Progenitor cell of endocrine pancreas (in vitro differentiated cells): ENCODE measurements at regions not wholly inside any gene's neighbourhood (a gene's known extent, or its start where the extent isn't known, plus 50 kb on each side); places are given as distances from the start of the nearest gene placed in this dataset.

ENCODE experiments used
- DNase-seq: peaks from one replicate; pipeline ENCODE4 v3.0.0; 2021; ENCODE audit warnings: low spot score; ENCODE audit not compliant: unreplicated experiment
- H3K27ac Mint-ChIP-seq: 2 replicates; pipeline ENCODE4 v1.8.0; 2021; ENCODE audit warnings: mild to moderate bottlenecking, moderate library complexity, mixed read lengths
- H3K27me3 Mint-ChIP-seq: 2 replicates; pipeline ENCODE4 v1.8.0; 2021; ENCODE audit warnings: mixed read lengths
- H3K36me3 Mint-ChIP-seq: 2 replicates; pipeline ENCODE4 v1.8.0; 2022; ENCODE audit warnings: mixed read lengths; ENCODE audit not compliant: insufficient read depth
- H3K4me1 Mint-ChIP-seq: 2 replicates; pipeline ENCODE4 v1.8.0; 2021; ENCODE audit warnings: low read depth, mixed read lengths
- H3K4me3 Mint-ChIP-seq: 2 replicates; pipeline ENCODE4 v1.8.0; 2021; ENCODE audit warnings: low read depth, mild to moderate bottlenecking, moderate library complexity, mixed read lengths
- H3K9me3 Mint-ChIP-seq: 2 replicates; pipeline ENCODE4 v1.8.0; 2021; ENCODE audit warnings: low read depth, mixed read lengths
- CTCF ChIP-seq: fragments of 200-600 bp; sonication (generic); IDR thresholded peaks from one replicate; pipeline ENCODE4 v1.5.0; 2021; ENCODE audit warnings: antibody characterized with exemption, mild to moderate bottlenecking; ENCODE audit not compliant: unreplicated experiment

DNA sequence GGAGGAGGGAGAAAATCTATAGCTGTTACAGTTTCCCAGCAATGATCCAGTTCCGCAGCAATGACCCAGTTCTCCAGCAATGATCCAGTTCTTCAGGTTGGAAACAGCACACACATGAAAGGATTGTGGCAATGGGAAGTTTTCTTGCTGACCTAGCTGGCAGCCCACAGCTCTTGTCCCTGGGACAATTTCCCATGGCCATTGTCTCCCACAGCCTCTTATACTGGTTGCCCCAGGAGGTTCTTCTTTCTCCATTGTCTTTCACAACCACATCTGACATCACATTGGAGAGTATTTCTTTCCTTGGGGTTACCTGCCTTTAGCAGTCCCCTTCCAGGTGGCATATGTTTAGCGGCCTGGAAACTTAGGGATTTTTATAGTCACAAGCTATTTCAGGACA is 209.8 kb upstream of the PLEKHG7 start:
- peaks cover 15% of the 10 kb centered on the region for H3K9me3 Mint-ChIP-seq
- H3K27me3 Mint-ChIP-seq: no peaks in the 10 kb centered on the region
- no peaks in the 10 kb centered on the region for H3K4me1 Mint-ChIP-seq
- no peak for TF ChIP-seq CTCF
- peaks cover 3% of the 10 kb centered on the region for H3K36me3 Mint-ChIP-seq
- H3K27ac Mint-ChIP-seq: no peak overlapping the region
- no peak overlapping the region for H3K4me3 Mint-ChIP-seq
- no peak for DNase-seq

- no peaks in the 10 kb centered on the region for H3K27me3 Mint-ChIP-seq
- H3K9me3 Mint-ChIP-seq: peaks cover 15% of the 10 kb centered on the region
- TF ChIP-seq CTCF: no peak
- H3K27ac Mint-ChIP-seq: no peak overlapping the region
- peaks cover under 1% of the 10 kb centered on the region for H3K4me1 Mint-ChIP-seq
- DNase-seq: no peak
- H3K4me3 Mint-ChIP-seq: no peak overlapping the region
- peaks cover 3% of the 10 kb centered on the region for H3K36me3 Mint-ChIP-seq
Measured at GRCh38 chr12:92492291-92492690, 210.5 kb upstream of the PLEKHG7 start.

- H3K9me3 Mint-ChIP-seq: peaks cover 15% of the 10 kb centered on the region
- H3K4me1 Mint-ChIP-seq: peaks cover 19% of the 10 kb centered on the region
- H3K36me3 Mint-ChIP-seq: peaks cover 3% of the 10 kb centered on the region
- H3K4me3 Mint-ChIP-seq: no peak overlapping the region
- no peak for DNase-seq
- no peak for TF ChIP-seq CTCF
- no peak overlapping the region for H3K27ac Mint-ChIP-seq
- H3K27me3 Mint-ChIP-seq: no peaks in the 10 kb centered on the region
Measured at GRCh38 chr12:92489781-92490180, 213.0 kb upstream of the PLEKHG7 start.

- no peak for TF ChIP-seq CTCF
- Mint-ChIP-seq H3K27ac (no peak overlapping the region), H3K9me3 (peaks cover 15% of the 10 kb centered on the region), H3K4me3 (no peak overlapping the region), H3K27me3 (no peaks in the 10 kb centered on the region), H3K4me1 (peaks cover 19% of the 10 kb centered on the region), H3K36me3 (peaks cover 3% of the 10 kb centered on the region)
- DNase-seq: no peak
Measured at GRCh38 chr12:92488735-92489134, 214.1 kb upstream of the PLEKHG7 start.

DNA sequence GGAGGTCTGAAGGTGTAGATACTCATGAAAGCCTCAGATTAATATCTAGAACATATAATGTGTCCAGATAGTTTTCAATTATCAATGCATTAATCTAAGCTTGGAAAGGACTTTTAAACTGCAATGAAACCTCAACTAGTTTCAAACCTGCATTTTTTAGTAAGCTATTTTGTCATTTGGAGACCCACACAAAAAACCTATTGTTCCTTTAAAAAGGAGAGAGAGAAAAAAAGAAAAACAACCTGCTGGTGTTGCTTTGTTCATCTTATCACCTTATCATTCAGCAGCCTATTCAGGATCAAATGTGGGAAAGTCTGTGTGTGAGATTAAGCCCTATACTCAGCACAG is 215.7 kb upstream of the PLEKHG7 start:
- H3K9me3 Mint-ChIP-seq: peaks cover 14% of the 10 kb centered on the region
- H3K27ac Mint-ChIP-seq: peak overlapping the region; percentile 64
- no peak overlapping the region for H3K4me3 Mint-ChIP-seq
- peaks cover 3% of the 10 kb centered on the region for H3K36me3 Mint-ChIP-seq
- no peak for TF ChIP-seq CTCF
- no peaks in the 10 kb centered on the region for H3K27me3 Mint-ChIP-seq
- H3K4me1 Mint-ChIP-seq: peaks cover 19% of the 10 kb centered on the region
- no peak for DNase-seq
